ENCODE measurements at regions not wholly inside any gene's neighbourhood (a gene's known extent, or its start where the extent isn't known, plus 50 kb on each side); places are given as distances from the start of the nearest gene placed in this dataset.

DNA sequence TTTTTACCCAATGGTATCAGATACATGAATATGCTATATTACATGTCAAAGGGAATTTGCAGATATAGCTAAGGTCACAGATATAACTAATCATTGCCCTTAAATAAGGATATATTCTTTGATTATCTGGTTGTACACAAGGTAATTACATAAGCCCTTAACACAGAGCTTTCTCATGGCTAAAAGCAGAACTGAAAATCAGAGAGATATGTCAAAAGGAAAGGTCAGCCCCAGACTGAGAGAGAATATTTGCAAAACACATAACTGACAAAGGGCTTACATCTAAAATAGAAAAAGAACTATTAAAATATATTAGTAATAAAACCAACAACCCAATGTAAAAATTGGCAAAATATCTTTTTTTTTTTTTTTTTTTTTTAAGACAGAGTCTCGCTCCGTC, 1029.5 kb upstream of the LRRN3 start:
- POLR2A ChIA-PET: no interaction called here
- DNase-seq (no peak), ATAC-seq (no peak)
- Mint-ChIP-seq H3K27me3 (no peaks in the 10 kb centered on the region), H3K36me3 (ENCODE audit: low read depth) (no peaks in the 10 kb centered on the region), H3K4me1 (no peaks in the 10 kb centered on the region), H3K27ac (no peak overlapping the region), H3K9me3 (ENCODE audit: low read depth) (no peaks in the 10 kb centered on the region), H3K4me3 (no peak overlapping the region)
- intact Hi-C loops (cut with DNase I, micrococcal nuclease): no loop called here
- CTCF ChIA-PET: no interaction called here

DNA sequence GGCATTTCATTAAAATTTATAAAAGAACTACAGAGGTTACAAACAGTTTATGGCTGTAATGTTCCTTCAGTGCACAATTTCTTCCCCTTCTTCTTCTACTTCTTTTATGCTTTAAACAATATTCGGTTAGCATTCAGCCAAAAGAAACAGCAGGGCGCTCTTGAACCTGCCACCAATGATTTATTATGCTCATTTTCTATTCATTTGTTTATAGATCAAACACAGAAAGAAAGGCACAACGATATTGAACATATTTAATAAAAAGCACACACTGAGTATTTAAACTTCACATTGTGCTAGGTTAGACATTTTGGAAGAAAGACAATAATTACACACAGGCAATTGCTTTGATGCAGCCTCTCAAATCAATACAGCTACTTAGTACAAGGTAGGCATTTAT, 1025.8 kb upstream of the LRRN3 start:
- no peak overlapping the region for H3K4me3 Mint-ChIP-seq
- no peak for ATAC-seq
- CTCF ChIA-PET: no interaction called here
- no peak for DNase-seq
- no peaks in the 10 kb centered on the region for H3K27me3 Mint-ChIP-seq
- H3K27ac Mint-ChIP-seq: no peak overlapping the region
- POLR2A ChIA-PET: no interaction called here
- no peaks in the 10 kb centered on the region for H3K4me1 Mint-ChIP-seq
- intact Hi-C loops (cut with DNase I, micrococcal nuclease): no loop called here
- H3K9me3 Mint-ChIP-seq (ENCODE audit: low read depth): no peaks in the 10 kb centered on the region
- no peaks in the 10 kb centered on the region for H3K36me3 Mint-ChIP-seq (ENCODE audit: low read depth)

DNA sequence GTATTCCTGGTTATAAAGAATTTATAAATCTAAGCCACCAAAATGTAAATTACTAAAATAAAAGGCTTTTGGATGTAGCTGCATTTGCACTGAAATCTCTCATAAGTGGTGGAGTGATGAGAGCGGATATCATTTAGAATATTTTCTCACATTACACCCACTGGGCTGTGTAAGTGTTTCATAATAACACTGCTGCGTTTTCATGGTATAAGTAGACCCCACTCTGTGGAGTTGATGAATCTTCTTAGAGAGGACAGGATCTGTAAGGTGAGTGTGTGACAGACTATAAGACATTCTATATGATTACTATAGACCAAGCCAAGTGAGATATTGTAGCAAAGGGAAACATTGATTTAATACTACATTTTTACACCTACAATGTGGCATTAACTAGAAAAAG, 1024.1 kb upstream of the LRRN3 start:
- DNase-seq: no peak
- ChIA-PET POLR2A (no interaction called here), CTCF (no interaction called here)
- no peaks in the 10 kb centered on the region for H3K4me1 Mint-ChIP-seq
- ATAC-seq: no peak
- H3K9me3 Mint-ChIP-seq (ENCODE audit: low read depth): no peaks in the 10 kb centered on the region
- intact Hi-C loops (cut with DNase I, micrococcal nuclease): no loop called here
- H3K27me3 Mint-ChIP-seq: no peaks in the 10 kb centered on the region
- no peak overlapping the region for H3K27ac Mint-ChIP-seq
- no peak overlapping the region for H3K4me3 Mint-ChIP-seq
- H3K36me3 Mint-ChIP-seq (ENCODE audit: low read depth): no peaks in the 10 kb centered on the region

DNA sequence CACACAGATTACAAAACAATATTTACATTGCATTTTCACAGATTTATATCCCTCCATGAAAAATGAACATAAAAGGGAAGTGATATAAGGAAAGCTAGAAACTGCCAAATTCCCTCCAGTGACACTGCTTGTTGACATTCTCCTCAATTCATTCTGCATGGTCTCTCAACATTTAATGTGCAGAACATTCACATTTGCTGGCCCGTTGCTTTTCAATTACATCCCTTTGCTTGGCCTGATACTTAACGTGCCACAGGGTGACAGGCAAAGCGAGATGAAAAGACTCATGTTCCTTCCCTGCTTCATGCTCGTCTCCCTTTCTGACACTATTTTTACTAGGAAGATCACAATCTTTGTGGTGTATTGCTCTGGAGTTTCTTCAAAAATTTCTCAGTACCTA, 1019.7 kb upstream of the LRRN3 start:
- H3K27me3 Mint-ChIP-seq: no peaks in the 10 kb centered on the region
- H3K9me3 Mint-ChIP-seq (ENCODE audit: low read depth): no peaks in the 10 kb centered on the region
- intact Hi-C loops (cut with DNase I, micrococcal nuclease): no loop called here
- no peaks in the 10 kb centered on the region for H3K36me3 Mint-ChIP-seq (ENCODE audit: low read depth)
- ChIA-PET POLR2A (no interaction called here), CTCF (no interaction called here)
- ATAC-seq (no peak), DNase-seq (no peak)
- H3K4me3 Mint-ChIP-seq: no peak overlapping the region
- no peaks in the 10 kb centered on the region for H3K4me1 Mint-ChIP-seq
- H3K27ac Mint-ChIP-seq: no peak overlapping the region

DNA sequence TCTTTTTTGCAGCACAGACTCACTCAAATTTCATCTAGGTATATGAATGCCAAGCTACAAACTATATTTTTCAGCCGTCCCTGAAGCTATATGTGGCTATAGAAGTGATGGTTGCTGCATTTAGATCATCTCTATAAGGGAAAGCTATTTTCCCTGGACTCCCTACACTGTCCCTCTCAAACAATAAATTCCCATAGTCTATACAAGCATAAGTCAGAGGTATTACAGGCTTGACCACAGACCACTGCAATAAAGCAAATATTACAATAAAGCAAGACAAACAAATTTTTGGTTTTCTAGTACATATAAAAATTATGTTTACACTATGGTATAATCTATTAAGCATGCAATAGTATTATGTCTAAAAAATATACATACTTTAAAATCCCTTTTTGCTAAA, 1015.5 kb upstream of the LRRN3 start:
- POLR2A ChIA-PET: no interaction called here

DNA sequence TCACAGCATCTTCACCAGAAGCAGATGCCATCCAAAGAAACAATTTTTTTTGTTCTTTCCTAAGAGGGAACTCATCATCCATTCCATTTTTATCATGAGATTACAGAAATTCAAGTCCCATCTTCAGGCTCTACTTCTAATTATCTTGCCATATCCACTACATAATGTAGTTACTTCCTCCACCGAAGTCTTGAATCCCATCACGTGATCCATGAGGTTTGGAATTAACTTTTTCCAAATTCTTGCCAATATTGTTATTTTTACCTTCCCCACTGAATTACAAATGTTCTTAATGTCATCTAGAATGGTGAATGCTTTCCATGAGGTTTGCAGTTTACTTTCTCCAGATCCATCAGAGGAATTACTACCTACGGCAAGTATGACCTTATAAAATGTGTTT, 1014.7 kb upstream of the LRRN3 start:
- POLR2A ChIA-PET: no interaction called here

More for the DNA sequence above, 1015.5 kb upstream of the LRRN3 start:
- intact Hi-C loops (cut with DNase I, micrococcal nuclease): no loop called here
- no peak for DNase-seq
- H3K27me3 Mint-ChIP-seq: no peaks in the 10 kb centered on the region
- H3K4me1 Mint-ChIP-seq: no peaks in the 10 kb centered on the region
- H3K9me3 Mint-ChIP-seq (ENCODE audit: low read depth): no peaks in the 10 kb centered on the region
- no peaks in the 10 kb centered on the region for H3K36me3 Mint-ChIP-seq (ENCODE audit: low read depth)
- no peak for ATAC-seq
- CTCF ChIA-PET: interaction anchor here (0.6 kb wide), 1 partner anchor 95 kb away, joined by 3 read pairs; no protein-coding TSS in a partner anchor
- H3K27ac Mint-ChIP-seq: no peak overlapping the region
- no peak overlapping the region for H3K4me3 Mint-ChIP-seq

DNA sequence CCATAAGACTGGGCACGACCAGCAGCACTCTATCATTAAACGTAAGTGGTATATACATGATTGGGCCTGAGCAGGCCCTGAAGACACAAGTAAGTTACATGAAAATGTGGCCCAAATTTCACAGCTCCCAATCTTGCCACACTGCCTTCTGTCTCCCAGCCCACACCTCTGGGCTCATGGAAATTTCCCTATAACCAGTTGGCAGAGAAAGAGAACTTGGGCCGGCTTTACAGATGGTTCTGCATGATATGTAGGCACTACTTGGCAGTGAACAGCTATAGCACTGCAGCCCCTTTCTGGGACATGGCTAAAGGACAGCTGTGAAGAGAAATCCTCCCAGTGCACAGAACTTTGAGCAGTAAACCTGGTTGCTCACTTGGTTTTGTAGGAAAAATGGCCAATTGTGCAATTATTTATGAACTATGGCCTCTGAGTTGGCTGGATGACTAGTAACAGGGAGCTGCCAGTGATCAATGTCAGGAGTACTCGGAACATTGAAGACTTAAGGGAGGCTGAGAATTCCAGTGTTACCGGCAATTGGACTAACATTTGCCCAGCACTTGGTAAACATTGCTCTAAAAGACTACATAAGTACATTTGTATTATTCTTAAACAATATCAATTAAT, 1006.6 kb upstream of the LRRN3 start:
- H3K4me1 Mint-ChIP-seq: no peaks in the 10 kb centered on the region
- DNase-seq (no peak), ATAC-seq (no peak)
- no peak overlapping the region for H3K4me3 Mint-ChIP-seq
- no peaks in the 10 kb centered on the region for H3K9me3 Mint-ChIP-seq (ENCODE audit: low read depth)
- H3K27ac Mint-ChIP-seq: no peak overlapping the region
- intact Hi-C loops (cut with DNase I, micrococcal nuclease): no loop called here
- peaks cover 3% of the 10 kb centered on the region for H3K27me3 Mint-ChIP-seq
- POLR2A ChIA-PET: no interaction called here
- no peaks in the 10 kb centered on the region for H3K36me3 Mint-ChIP-seq (ENCODE audit: low read depth)
- CTCF ChIA-PET: no interaction called here

More for the DNA sequence above, 1014.7 kb upstream of the LRRN3 start:
- no peaks in the 10 kb centered on the region for H3K9me3 Mint-ChIP-seq (ENCODE audit: low read depth)
- no peaks in the 10 kb centered on the region for H3K4me1 Mint-ChIP-seq
- H3K27me3 Mint-ChIP-seq: no peaks in the 10 kb centered on the region
- no peak overlapping the region for H3K27ac Mint-ChIP-seq
- CTCF ChIA-PET: no interaction called here
- intact Hi-C loops (cut with DNase I, micrococcal nuclease): no loop called here
- no peak for ATAC-seq
- H3K36me3 Mint-ChIP-seq (ENCODE audit: low read depth): no peaks in the 10 kb centered on the region
- no peak overlapping the region for H3K4me3 Mint-ChIP-seq
- no peak for DNase-seq

DNA sequence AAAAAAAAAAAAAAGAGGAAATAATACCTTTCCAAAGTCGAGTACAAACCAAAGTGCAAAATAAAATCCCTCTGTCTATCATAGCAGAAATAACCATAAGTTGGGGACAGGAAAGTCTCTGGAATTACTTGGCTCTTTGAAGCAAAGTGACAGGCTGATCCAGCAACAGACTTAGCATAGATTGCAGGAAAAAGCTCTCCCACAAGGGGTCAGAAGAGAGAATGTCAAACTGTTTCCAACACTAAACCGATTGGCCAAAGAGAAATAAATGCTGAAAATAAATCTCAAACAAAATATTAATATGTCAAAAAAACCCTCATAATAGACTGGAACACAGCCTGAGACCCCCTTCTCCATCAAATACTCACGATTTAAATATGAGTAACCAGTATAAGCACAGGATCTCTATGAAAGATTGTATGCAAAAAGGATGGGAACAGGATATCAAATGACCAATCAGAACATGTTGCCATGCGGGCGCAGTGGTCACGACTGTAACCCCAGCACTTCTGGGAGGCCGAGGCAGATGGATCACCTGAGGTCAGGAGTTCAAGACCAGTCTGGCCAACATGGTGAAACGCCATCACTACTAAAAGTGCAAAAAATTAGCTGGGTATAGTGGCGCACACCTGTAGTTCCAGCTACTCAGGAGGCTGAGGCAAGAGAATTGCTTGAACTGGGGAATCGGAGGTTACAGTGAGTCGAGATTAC, 1000.7 kb upstream of the LRRN3 start:
- Mint-ChIP-seq H3K36me3 (ENCODE audit: low read depth) (no peaks in the 10 kb centered on the region), H3K27ac (no peak overlapping the region), H3K27me3 (peaks cover 3% of the 10 kb centered on the region), H3K4me1 (no peaks in the 10 kb centered on the region), H3K9me3 (ENCODE audit: low read depth) (no peaks in the 10 kb centered on the region), H3K4me3 (no peak overlapping the region)
- ChIA-PET CTCF (interaction anchor here (1.2 kb wide), 1 partner anchor 1009 kb away, joined by 3 read pairs; no protein-coding TSS in a partner anchor), POLR2A (no interaction called here)
- intact Hi-C loops (cut with DNase I, micrococcal nuclease): loop anchor here (1.0 to 10.0 kb wide), 3 partner anchors 1008 to 1645 kb away; no protein-coding TSS in a partner anchor
- no peak for ATAC-seq
- no peak for DNase-seq

DNA sequence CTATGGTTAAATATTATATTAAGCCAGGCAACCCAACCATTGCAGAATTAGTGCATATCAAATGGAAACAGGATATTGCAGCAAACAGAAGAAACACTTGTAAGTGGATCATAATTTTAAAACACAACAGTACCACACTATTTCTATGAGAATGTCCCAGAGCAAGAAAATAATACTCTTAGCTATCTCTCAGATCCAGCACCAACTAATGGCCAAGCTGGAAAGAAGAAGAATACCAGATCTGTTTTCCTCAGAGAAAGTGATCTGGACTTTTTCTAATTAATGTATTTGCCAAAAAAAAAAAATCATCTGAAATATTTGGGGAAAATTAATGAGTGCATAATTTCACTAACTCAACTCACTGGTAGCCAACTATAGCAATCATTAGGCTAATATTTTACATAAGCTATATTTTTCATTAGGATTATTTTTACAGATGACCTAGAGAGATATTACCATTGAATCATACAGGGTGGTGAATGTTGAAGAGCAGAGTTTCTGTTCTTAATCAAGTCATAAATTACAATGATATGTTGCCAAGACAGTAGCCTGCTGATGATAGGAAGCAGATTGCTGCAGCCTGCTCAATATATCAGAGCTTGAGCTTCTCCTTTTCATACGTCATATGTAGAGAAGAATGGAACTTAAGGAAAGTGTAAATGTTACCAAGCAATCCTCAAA, 995.4 kb upstream of the LRRN3 start:
- DNase-seq (no peak), ATAC-seq (no peak)
- H3K27me3 Mint-ChIP-seq: peaks cover 3% of the 10 kb centered on the region
- ChIA-PET CTCF (no interaction called here), POLR2A (no interaction called here)
- intact Hi-C loops (cut with DNase I, micrococcal nuclease): loop anchor here (10.0 kb wide), 2 partner anchors 1389 to 1639 kb away; no protein-coding TSS in a partner anchor
- H3K9me3 Mint-ChIP-seq (ENCODE audit: low read depth): peaks cover 4% of the 10 kb centered on the region
- no peaks in the 10 kb centered on the region for H3K36me3 Mint-ChIP-seq (ENCODE audit: low read depth)
- H3K27ac Mint-ChIP-seq: no peak overlapping the region
- H3K4me1 Mint-ChIP-seq: no peaks in the 10 kb centered on the region
- H3K4me3 Mint-ChIP-seq: no peak overlapping the region

DNA sequence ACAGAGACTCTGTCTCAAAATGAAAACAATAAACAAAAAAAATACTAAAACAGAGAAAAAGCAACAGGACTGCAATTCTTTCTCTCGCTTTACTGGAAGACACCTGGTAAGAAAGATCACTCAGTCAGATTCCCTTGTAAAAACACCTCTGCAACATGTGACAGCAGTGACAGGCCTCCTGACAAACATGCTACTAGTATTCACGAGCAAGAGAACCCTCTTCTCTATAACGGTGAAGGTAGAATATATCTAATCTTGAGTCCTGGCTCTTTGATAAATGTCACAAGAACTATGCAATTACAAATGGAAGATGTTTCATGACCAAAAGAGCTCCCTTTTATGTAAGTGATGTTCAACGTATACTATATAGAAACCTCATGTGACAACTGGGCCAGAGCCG, 986.7 kb upstream of the LRRN3 start:
- CTCF ChIA-PET: interaction anchor here (1.1 kb wide), 1 partner anchor 34 kb away, joined by 3 read pairs; no protein-coding TSS in a partner anchor
- Mint-ChIP-seq H3K9me3 (ENCODE audit: low read depth) (no peaks in the 10 kb centered on the region), H3K27me3 (no peaks in the 10 kb centered on the region), H3K4me3 (no peak overlapping the region), H3K36me3 (ENCODE audit: low read depth) (no peaks in the 10 kb centered on the region), H3K4me1 (no peaks in the 10 kb centered on the region), H3K27ac (no peak overlapping the region)
- intact Hi-C loops (cut with DNase I, micrococcal nuclease): no loop called here
- DNase-seq (no peak), ATAC-seq (no peak)
- POLR2A ChIA-PET: no interaction called here

DNA sequence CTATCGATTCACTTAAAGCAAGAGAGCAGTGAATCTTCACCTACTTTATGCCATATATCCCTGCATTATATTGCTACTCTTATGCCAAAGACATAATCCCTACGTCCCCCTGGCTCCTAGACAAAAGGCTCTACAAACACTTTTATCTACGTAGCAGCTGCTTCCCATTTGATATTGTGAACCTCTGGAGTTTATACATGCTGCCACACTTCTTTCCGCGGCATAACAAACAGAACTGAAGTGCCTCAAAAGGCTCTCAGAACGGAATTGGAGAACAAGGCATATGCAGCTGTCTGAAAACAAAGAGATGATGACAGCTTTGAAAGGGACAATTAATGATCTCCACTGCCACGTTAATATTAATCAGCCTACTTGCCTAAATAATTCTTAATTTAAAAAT, 985.6 kb upstream of the LRRN3 start:
- Mint-ChIP-seq H3K27me3 (no peaks in the 10 kb centered on the region), H3K4me1 (no peaks in the 10 kb centered on the region), H3K27ac (no peak overlapping the region), H3K36me3 (ENCODE audit: low read depth) (no peaks in the 10 kb centered on the region), H3K9me3 (ENCODE audit: low read depth) (no peaks in the 10 kb centered on the region), H3K4me3 (no peak overlapping the region)
- no peak for DNase-seq
- ChIA-PET POLR2A (no interaction called here), CTCF (no interaction called here)
- intact Hi-C loops (cut with DNase I, micrococcal nuclease): no loop called here
- ATAC-seq: no peak

DNA sequence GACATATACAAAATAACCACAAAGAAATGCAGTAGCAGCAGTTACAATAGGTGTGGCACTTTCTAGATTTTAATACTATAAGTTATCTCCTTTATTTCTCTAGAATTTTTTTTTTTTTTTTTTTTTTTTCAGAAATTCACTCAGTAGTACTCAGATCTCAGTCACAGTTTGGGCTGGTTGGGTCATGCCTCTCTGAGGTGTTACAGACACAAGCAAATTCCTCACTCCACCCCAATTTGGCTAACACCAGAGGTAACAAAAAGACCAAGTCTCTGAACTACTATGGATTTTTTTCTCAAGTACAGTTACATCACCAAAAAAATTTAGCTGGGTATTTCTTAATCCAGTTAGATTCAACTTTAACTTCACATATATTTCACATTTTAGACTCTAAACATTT, 985.1 kb upstream of the LRRN3 start:
- ChIA-PET POLR2A (no interaction called here), CTCF (interaction anchor here (0.6 kb wide), 1 partner anchor 325 kb away, joined by 3 read pairs; no protein-coding TSS in a partner anchor)
- DNase-seq (no peak), ATAC-seq (no peak)
- Mint-ChIP-seq H3K4me1 (no peaks in the 10 kb centered on the region), H3K4me3 (no peak overlapping the region), H3K27me3 (no peaks in the 10 kb centered on the region), H3K27ac (no peak overlapping the region), H3K9me3 (ENCODE audit: low read depth) (no peaks in the 10 kb centered on the region), H3K36me3 (ENCODE audit: low read depth) (no peaks in the 10 kb centered on the region)
- intact Hi-C loops (cut with DNase I, micrococcal nuclease): no loop called here
